ENCODE measurements at regions not wholly inside any gene's neighbourhood (a gene's known extent, or its start where the extent isn't known, plus 50 kb on each side); places are given as distances from the start of the nearest gene placed in this dataset.
"Not testable (repeated sequence)": the region's sequence is repeated elsewhere in the genome, so short reads cannot be mapped to it uniquely, and the experiment has no call there.

DNA sequence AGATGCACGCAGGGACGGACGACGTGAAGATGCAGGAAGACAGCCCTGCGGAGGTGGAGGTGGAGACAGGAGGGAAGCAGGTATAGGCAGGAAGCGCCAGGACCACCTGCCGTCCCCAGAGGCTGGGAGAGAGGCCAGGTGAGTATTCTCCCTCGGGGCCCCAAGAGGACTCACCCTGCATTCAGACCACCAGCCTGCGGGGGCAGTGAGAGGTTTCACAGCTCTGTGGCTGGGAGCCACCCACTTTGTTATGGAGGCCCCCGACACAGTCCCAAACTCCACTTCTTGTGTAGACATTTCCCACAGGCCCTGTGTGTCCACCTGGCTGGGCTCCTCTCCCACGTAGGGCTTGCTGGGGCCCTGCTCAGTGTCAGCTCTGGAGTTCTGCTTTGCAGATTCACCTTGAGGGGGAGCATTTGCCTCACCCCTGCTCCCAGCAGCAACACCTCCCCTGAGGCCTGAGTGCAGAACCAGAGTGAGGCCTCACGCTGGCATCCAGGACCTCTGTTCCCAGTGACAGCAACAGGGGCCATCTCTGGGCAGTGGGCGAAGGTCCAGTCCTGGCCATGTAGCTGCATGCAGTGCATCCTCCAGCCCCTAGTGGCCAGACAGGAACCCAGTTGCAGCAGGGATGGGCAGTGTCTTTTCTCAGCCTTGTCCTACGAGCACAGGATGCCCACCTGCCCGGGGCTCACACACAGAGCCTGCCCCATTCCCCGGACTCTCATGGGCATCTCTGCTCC, 119.4 kb upstream of the IQSEC1 start:
- no peak for DNase-seq

DNA sequence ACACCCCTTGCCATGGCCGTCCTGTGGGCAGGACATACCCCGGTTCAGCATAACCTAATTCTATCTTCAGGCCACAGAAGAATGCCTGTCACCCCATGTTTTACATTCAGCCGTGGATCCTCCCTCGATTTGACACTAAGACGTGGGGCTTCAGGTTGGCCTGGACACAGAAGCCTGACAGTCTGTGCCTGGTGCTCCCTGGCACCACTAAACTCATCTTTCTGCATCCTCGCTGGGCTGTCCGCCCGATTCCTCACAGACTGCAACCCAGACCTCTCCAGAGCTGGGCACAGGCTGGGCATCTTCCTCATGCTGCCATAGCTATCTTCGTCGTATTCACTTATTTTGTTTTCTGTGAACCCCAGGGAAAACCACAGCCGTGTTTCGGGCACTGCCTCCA, 117.8 kb upstream of the IQSEC1 start:
- no peak for DNase-seq

DNA sequence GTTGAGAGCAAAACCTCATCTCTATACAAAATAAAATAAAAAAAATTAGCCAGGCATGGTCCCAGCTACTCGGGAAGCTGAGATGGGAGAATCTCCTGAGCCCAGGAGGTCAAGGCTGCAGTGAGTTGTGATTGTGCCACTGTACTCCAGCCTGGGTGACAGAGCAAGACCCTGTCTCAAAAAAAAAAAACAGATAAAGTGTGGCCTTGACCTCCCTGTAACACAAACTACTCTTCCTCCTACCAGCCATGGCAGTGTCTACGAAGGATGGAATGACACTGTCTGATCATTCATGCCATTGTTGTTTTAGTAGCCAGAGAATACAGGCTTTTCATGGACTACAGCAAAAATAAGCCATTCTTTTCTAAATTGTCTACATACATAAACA, 117.1 kb upstream of the IQSEC1 start:
- no peak for DNase-seq

DNA sequence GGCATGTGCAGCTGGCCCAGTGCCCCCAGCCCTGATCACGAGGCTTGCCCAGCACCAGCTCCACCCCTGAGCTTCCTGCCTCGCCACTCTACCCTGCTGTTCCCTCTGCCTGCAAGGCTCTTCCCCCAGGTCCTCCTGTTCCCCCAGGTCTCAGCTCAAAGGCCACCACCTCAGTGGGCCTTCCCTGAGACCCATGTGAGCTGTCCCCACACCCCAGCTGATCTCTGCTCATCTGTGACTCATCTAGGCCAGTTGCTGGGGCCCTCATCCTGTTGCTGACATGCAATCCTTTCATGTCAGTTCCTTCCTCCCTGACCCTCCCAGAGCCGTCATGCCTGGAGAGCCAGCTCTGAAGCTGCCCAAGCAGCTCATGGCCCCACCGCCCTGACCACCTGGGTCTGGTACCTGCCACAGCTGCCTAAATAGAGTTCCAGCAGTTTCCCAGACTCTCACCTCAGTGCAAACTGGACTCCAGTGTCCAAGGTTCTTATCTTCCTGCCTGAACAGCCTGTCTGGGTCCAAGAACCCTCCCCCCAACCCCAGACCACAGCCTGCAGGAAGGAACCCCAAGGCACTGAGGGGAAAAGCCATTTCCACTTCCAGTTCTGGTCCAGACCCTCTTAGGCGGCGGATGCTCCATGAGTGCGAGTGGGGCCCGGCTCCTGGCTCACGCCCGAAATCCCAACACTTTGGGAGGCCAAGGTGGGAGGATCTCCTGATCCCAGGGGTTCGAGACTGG, 116.6 kb upstream of the IQSEC1 start:
- DNase-seq: no peak

DNA sequence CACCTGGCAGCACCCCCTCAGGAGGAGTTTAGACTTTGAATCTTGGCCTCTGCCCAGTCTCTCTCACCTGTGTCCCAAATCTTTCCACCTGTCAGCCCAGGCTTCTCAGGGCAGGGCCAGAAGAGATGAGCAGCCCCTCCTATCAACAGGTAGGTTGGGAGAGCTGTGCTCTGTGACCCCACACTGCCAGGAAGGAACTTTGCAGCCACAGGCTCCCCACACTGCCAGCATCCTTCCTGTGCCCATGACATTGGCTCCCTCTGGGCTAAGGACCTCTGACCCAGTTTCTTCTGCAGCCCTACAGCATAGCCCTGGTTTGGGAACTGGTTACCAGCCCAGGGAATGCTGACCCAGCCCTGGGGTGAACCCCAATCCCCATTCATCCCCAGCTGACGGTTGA, 115.7 kb upstream of the IQSEC1 start:
- no peak for DNase-seq

DNA sequence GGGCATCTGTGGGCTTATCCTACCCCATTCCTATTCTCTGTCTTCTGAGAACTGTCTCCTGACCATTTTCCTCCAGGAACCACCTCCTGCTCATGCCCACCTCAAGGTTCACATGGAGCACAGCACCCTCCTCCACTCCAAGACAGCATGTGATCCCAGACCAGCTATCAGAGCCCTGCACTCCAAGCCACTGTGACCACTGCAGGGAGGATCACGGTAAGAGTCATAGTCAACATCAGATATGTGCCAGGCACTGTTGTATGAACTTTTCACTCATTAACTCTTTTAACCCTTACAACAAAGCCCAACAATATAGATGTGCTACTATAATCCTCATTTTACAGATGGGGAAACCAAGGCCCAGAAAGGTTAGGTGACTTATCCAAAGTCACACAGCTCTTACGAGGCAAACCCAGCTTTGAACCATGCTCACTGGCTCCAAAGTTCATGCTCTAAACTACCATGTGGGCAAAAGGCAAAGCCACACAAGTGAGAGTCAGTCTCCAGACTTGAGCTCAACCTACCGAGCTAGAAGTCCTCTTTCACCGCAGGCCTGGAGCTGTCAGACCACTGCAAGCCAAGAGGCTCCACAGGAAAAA, 115.1 kb upstream of the IQSEC1 start:
- no peak for DNase-seq

DNA sequence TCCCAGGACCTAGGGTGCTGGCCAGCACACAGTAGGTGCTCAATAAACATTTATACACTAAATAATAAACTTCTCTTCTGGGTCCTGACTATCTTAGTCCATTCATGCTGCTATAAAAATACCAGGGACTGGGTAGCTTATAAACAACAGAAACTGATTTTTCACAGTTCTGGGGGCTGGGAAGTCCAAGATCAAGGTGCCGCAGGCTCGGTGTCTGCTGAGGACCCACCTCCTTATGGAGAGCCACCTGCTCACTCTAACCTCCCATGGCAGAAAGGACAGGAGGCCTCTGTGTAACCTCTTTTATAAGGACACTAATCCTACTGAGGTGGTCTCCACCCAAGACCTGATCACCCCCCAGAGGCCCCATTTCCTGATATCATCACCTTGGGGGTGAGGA, 114.4 kb upstream of the IQSEC1 start:
- DNase-seq: no peak

DNA sequence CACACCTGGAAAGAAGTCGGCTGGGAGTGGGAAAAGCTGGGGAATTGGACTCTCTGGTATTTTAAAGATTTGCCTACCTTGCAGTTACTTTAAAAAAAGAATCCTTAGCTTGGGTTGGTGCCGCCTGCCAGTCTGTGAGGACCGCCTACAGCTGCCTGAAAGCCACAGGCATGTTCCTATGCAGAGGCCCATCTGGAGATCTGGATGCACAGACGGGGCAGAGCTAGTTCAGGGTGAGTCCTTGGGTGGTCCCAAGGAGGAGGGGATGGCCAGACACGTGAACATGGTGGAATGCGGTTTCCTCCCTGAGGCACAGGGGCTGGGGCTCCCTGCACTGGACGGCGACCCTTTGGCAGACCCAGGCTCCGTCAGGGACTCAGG, 113.2 kb upstream of the IQSEC1 start:
- DNase-seq: no peak

DNA sequence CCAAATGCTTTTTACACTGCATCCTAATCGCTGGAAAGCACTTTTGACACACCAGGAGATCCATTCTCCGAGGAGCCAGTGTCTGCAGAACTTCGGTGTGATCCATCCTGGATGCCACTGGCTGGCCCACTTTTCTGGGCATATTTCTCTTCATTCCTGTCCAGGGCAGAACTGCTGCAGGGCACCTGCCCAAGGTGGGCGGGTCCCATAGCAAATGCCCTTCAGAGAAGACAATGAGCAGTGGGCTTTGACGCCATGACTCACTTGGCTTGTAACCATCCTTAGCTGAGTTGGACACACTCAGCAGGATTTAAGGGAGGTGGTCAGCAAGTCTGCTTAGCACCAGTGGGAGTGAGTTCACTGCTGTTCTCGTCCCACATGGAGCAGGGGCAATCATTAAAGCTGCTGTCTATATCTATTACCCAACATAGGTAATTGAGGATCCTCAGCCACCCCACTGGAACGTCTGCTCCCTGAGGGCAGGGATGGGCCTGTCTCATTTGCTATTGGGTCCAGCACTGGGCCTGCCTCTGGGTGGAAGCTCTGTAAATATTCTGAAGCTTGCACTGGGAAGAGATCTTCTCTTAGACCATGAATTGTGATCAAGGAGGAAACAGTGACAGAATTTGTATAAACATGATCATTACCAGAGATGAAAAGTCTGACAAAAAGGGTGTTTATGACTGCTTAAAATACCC, 112.7 kb upstream of the IQSEC1 start:
- DNase-seq: no peak

DNA sequence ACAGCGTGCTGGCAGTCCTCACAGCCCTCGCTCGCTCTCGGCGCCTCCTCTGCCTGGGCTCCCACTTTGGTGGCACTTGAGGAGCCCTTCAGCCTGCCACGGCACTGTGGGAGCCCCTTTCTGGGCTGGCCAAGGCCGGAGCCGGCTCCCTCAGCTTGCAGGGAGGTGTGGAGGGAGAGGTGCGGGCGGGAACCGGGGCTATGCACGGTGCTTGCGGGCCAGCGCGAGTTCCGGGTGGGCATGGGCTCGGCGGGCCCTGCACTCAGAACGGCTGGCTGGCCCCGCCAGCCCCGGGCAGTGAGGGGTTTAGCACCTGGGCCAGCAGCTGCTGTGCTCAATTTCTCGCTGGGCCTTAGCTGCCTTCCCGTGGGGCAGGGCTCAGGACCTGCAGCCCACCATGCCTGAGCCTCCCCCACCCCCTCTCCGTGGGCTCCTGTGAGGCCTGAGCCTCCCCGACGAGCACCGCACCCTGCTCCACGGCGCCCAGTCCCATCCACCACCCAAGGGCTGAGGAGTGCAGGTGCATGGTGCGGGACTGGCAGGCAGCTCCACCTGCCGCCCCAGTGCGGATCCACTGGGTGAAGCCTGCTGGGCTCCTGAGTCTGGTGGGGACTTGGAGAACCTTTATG, 106.5 kb upstream of the IQSEC1 start:
- DNase-seq: not testable (repeated sequence)

DNA sequence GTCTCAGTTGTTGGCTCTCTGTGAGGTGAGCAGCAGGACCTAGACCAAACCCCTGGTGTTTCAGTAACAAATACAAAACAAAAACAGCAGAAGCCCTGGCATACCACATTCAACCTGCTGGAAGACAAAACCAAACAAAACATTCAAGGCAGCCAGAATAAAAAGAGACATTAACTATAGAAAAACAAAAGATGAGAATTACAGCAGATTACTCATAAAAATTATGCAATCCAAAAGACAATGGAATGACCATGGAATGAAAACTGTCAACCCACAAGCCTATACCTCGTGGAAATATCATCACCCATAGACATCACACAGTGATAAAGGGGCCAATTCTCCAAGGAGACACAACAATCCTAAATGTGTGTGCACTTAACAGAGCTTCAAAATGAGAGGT, 106.0 kb upstream of the IQSEC1 start:
- no peak for DNase-seq

DNA sequence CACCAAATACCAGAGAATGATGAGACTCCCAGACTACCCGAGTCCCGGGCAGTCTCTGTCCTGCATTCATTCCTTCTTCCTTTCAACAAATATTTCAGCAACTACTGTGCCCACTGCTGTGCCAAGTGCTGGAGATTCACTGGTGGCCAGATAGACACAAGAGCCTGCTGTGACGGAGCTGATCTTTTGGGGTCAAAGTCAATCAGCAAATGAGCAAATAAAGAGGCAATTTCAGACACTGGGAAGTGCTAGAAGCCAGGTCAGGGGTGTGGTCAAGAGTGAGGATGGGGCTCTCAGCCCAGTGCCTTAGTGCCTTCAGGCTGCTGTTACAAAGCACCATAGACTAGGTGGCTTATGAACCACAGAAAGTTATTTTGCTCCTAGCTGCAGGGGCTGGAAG, 104.9 kb upstream of the IQSEC1 start:
- DNase-seq: no peak

DNA sequence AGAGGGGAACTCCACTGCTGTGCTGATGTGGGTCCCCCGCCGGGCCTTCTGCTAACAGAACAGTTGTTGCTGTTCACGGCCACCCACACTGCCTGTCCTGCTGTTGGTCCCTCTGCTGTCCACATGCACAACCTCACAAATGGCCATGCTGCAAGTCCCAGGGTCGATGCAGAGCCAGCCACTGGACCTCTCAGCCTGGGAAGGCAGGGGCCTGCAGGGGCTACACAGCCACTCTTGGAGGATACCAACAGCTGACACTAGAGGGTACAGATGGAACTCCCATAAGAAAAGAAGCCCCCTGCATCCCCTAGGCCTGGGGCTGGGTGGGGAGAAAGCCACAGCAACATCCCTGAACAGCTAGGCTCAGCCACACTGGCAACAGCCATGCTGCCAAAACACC, 104.4 kb upstream of the IQSEC1 start:
- no peak for DNase-seq

DNA sequence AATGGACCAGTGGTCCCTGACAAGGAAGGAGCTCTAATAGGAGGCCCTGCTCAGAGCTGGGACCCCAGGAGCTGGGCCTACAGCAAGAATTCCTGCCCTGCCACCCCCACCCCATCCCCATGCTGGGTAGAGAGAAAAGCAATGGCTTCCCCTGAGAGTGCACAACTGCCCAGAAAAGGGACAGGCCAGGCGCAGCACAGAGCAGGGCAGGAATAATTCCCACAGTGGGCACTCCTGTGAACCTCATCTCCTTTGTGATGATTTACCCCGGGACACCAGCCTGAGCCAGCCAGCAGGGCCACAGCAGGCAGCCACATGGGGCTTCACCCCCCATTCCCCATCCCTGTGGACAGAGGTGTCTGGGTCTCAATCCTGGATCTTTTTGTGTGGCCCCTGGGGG, 104.0 kb upstream of the IQSEC1 start:
- DNase-seq: no peak

DNA sequence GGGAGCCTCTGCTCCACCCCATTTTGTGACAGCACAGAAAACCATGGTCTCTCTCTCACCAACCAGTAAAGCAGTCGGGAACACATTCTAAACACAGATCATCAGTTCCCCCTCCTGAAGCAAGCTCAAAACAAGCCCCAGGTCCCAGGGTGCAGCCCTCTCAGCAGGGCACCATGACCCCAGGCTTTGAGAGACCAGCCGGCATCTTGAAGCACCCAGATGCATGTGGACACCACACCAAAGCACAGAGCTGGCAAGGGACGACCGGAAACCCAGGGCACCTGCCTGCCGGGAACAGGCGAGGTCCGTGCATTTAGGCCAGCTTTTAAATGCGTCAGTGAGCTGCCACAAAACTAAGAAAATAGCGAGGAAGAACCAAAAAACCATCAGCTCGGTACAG, 103.2 kb upstream of the IQSEC1 start:
- DNase-seq: no peak

DNA sequence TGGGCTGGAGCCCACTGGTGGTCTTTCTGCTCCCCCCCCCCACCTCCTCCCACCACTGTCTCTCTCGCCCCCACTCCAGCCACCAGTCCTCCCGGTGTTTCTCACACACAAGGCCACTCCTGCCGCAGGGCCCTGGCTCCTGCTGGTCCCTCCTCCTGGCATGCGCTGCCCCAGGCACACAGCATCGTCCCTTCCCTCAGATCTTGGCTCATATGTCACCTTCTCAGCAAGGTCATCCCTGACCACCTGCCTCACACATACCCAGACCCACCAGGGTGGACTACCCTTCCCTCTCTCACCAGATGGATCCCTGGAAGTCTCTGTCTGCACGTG, 101.5 kb upstream of the IQSEC1 start:
- no peak for DNase-seq

DNA sequence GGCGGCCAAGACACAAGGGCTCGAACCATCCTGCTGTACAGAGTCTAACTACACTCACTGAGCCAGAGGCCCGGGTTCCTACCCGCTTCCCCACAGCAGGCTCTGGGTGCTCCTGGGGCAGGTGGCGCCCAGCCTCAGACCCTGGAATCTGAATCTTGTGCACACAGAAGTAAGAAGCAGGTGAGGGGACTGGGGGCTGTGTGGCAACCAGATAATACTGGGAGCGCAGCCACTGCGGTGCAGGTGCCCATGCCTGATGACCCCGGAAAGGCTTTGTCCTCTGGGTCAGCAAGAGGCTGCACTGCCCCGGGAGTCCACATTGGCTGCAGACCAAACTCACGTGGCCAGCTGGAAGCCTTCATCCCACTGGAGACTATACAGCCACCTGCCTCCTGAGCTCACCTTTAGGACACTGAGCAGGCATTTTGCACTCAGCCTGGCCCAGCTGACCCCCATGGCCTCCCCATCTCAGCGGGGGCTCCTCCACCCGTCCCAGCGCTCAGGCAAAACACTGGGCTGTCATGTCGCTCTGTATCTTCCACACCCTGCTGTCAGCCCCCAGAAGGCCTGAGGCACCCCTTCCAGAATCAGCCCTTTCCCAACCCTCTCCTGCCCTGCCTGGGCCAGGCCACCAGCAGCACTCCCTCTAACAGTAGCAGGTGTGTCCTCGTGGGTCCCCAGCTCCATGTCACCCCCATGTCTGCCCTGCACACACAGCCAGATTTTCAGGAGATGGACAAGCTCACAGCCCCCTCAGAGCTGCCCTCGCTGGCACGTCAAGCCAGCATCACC, 101.0 kb upstream of the IQSEC1 start:
- DNase-seq: no peak

DNA sequence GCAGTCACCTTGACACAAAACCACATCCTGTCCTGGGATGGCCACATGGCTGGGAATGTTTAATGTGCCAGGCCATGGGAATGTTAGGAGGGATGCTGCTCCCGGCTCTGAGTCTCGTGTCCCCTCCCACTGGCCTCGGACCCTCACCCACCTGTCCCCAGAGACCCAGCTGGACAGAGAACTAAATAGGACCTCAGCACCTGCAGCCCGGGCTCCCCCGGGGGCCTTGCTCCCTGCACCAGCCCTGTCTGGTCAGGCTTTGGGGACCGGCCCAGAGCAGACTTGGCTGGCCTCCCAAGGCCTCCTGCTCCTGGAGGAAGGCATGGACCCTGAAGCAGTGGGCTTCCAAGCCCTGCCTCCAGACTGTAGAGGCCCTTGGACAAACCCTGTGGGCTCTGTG, 100.0 kb upstream of the IQSEC1 start:
- DNase-seq: no peak

DNA sequence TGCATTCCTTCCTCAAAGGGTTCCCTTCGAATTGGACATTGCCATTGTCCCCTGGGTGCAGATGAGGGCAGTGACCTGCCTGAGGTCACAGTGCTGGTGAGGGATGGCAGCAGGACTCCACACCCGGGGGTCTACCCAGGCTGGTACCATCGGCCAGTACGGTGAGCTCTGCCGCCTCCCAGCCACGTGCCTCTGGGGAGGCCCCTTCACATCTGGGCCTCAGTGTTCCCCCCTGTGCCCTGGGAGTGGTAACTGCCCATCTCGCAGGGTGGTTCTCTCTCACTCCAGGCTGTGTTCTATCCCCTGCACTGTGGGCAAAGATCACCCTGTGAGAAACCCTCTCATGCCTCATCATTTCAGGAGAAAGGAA, 99.4 kb upstream of the IQSEC1 start:
- DNase-seq: no peak

DNA sequence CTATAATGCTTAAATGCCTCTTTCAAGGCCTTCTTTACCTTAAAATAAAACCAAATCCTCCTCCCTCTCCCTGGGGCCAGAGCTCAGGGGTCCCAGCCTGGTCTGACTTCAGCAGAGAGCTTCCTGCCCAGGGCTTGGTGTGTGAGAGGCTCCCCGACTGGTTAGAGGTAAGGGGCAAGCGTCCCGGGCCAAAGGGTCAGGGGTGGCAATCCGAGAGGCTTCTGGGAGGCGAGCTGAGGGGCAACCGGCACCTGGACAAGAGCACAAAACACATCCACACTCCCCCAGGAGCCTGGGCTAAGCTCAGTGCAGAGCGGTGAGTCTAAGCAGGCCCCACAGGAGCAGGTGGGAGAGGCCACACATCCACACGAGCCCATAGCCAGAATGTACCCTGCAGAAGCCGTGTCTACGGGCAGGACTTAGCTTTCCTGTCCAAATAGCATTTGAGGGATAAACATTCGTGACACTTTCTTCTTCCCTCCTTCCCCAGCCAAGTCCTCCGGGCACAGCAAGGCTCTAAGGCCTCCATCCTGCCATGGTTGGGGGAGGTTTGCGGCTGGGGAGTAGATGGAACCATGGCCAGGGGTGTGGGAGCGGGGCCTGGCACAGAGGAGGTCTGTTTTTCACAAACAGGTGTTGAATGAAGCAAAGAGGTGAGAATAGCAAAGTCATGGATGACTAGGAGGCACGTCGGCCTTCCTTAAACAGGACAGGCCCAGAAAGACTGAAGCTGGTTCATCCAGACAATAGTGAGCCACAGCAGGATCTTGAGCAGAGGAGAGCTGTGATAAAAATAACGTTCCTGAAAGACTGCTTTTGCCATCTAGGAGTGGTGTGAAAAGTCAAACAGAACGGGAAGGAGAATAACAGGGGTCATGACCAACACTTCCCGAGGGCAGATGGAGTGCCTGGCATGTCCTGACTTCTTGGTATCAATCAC, 98.7 kb upstream of the IQSEC1 start:
- DNase-seq: no peak

DNA sequence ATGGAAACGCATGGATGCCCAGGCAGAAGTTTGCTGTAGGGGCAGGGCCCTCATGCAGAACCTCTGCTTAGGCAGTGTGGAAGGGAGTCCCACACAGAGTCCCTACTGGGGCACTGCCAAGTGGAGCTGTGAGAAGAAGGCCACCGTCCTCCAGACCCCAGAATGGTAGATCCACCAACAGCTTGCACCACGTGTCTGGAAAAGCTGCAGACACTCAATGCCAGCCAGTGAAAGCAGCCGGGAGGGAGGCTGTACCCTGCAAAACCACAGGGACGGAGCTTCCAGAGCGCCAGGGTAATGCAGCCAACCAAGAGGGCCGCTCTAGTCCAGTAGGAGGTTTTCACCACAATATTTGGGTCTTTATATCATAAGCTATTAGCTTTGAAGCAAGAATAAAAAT, 97.1 kb upstream of the IQSEC1 start:
- no peak for DNase-seq

DNA sequence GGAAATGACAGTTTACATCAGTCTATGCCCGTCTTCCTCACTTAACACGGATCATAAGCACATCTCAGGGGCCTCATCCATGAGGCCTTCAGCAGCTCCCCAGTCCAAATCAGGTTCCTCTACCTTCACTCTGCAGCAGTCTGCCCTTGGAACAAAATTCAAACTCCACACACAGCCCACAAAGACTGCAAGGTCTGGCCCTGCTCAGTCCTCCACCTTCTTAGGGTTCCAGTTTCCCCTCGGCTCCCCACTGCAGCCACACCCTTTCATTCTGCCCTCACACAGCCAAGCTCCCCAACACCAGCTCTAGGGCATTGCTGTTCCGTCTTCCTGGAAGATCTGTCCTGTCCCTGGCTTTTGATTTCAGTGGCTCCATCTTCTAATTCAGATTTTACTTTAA, 95.2 kb upstream of the IQSEC1 start:
- DNase-seq: no peak

All from stimulated activated CD4-positive, alpha-beta T cell treated with anti-CD3 and anti-CD28 coated beads, Interleukin-4, amount 100 ng/mL, for 1 hour (primary cell).